ENCODE measurements at regions not wholly inside any gene's neighbourhood (a gene's known extent, or its start where the extent isn't known, plus 50 kb on each side); places are given as distances from the start of the nearest gene placed in this dataset.

DNA sequence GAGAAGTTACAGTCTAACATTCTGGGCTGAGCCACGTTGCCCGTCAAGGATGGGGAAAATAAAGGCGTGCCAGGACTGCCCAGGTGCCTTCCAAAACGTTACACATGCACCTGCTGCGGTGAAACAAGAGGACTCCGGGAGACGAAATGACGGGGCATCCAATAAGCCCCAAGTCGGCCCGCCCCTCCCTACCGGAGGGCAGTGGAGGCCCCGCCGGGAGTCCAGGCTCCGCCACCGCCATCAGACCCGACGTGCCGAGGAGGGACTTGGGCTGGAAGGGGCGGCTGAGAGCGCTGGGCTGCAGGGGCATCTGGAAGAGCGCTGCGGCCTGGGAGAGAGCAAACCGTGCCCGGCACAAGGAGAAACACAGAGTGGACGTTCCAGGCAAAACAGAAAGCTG is 112.5 kb upstream of the GPC1 start:
- TF ChIP-seq POLR2A (IDR thresholded peaks at IDR 0.05), result no peak
- TF ChIP-seq, protein P1, sequence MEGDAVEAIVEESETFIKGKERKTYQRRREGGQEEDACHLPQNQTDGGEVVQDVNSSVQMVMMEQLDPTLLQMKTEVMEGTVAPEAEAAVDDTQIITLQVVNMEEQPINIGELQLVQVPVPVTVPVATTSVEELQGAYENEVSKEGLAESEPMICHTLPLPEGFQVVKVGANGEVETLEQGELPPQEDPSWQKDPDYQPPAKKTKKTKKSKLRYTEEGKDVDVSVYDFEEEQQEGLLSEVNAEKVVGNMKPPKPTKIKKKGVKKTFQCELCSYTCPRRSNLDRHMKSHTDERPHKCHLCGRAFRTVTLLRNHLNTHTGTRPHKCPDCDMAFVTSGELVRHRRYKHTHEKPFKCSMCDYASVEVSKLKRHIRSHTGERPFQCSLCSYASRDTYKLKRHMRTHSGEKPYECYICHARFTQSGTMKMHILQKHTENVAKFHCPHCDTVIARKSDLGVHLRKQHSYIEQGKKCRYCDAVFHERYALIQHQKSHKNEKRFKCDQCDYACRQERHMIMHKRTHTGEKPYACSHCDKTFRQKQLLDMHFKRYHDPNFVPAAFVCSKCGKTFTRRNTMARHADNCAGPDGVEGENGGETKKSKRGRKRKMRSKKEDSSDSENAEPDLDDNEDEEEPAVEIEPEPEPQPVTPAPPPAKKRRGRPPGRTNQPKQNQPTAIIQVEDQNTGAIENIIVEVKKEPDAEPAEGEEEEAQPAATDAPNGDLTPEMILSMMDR (IDR thresholded peaks at IDR 0.05), result no peak

All from right lobe of liver (tissue), 4 donors.